HG03095 (cell line): ENCODE measurements at regions not wholly inside any gene's neighbourhood (a gene's known extent, or its start where the extent isn't known, plus 50 kb on each side); places are given as distances from the start of the nearest gene placed in this dataset.
"Not testable (repeated sequence)": the region's sequence is repeated elsewhere in the genome, so short reads cannot be mapped to it uniquely, and the experiment has no call there.

ENCODE experiments used
- ATAC-seq: cut with Tn5 transposase; IDR thresholded peaks from one replicate; pipeline ENCODE4 v1.9.1; 2021; ENCODE audit warnings: moderate library complexity; ENCODE audit not compliant: unreplicated experiment

- no peak for ATAC-seq
These were observed 875.5 kb downstream of the C4orf33 start for GRCh38 chr4:129971419-129971818.

- no peak for ATAC-seq
These were observed 876.3 kb downstream of the C4orf33 start for GRCh38 chr4:129972257-129972656.

GRCh38 chr4:129974730-129975129 is 878.8 kb downstream of the C4orf33 start:
- no peak for ATAC-seq

- ATAC-seq, result no peak
These were observed 882.4 kb downstream of the C4orf33 start for GRCh38 chr4:129978315-129978714.

- ATAC-seq, result no peak
These were observed 893.0 kb downstream of the C4orf33 start for GRCh38 chr4:129988957-129989356.

GRCh38 chr4:129994715-129995114 is 898.8 kb downstream of the C4orf33 start:
- no peak for ATAC-seq

GRCh38 chr4:129998436-129999150 is 902.6 kb downstream of the C4orf33 start:
- ATAC-seq, result no peak

GRCh38 chr4:129999156-129999555 is 903.2 kb downstream of the C4orf33 start:
- ATAC-seq, result no peak

- no peak for ATAC-seq
These were observed 912.5 kb downstream of the C4orf33 start for GRCh38 chr4:130008461-130008860.

GRCh38 chr4:130012806-130013205 is 916.9 kb downstream of the C4orf33 start:
- ATAC-seq, result not testable (repeated sequence)

- ATAC-seq, result no peak
These were observed 925.8 kb downstream of the C4orf33 start for GRCh38 chr4:130021706-130022105.

- ATAC-seq, result no peak
These were observed 927.1 kb downstream of the C4orf33 start for GRCh38 chr4:130023088-130023487.

GRCh38 chr4:130025701-130026100 is 929.7 kb downstream of the C4orf33 start:
- ATAC-seq, result no peak

GRCh38 chr4:130026185-130026584 is 930.2 kb downstream of the C4orf33 start:
- no peak for ATAC-seq

GRCh38 chr4:130027973-130028372 is 932.0 kb downstream of the C4orf33 start:
- ATAC-seq, result no peak

GRCh38 chr4:130028552-130028951 is 932.6 kb downstream of the C4orf33 start:
- ATAC-seq, result peak; percentile 67

GRCh38 chr4:130029442-130029841 is 933.5 kb downstream of the C4orf33 start:
- ATAC-seq, result no peak

GRCh38 chr4:130031858-130032257 is 935.9 kb downstream of the C4orf33 start:
- ATAC-seq, result no peak

- ATAC-seq, result not testable (repeated sequence)
These were observed 937.7 kb downstream of the C4orf33 start for GRCh38 chr4:130033657-130034056.

GRCh38 chr4:130034876-130035275 is 938.9 kb downstream of the C4orf33 start:
- no peak for ATAC-seq

GRCh38 chr4:130035391-130035790 is 939.4 kb downstream of the C4orf33 start:
- ATAC-seq, result no peak

- not testable (repeated sequence) for ATAC-seq
These were observed 941.9 kb downstream of the C4orf33 start for GRCh38 chr4:130037866-130038265.

GRCh38 chr4:130038540-130038939 is 942.6 kb downstream of the C4orf33 start:
- not testable (repeated sequence) for ATAC-seq
